ENCODE measurements at regions not wholly inside any gene's neighbourhood (a gene's known extent, or its start where the extent isn't known, plus 50 kb on each side); places are given as distances from the start of the nearest gene placed in this dataset.

DNA sequence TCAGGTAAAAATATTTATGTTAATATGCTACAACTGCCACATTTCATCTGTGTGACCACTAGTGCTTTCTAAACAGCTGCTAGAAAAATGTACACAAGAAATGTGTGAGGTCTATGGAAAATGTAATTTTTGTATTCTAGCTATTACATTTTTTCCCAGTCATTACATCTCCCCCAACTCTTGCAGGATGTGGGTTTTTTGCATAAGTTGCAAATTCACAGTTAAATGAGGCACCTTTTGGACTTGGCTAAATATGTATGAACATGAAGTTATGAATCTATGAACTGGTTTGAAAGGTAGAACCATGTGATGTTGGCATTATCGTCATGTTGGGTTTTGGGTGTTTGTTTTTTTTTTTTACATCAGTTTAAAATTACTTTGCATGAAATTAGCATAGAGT, 590.4 kb upstream of the WWC1 start:
- TF ChIP-seq, protein P1, sequence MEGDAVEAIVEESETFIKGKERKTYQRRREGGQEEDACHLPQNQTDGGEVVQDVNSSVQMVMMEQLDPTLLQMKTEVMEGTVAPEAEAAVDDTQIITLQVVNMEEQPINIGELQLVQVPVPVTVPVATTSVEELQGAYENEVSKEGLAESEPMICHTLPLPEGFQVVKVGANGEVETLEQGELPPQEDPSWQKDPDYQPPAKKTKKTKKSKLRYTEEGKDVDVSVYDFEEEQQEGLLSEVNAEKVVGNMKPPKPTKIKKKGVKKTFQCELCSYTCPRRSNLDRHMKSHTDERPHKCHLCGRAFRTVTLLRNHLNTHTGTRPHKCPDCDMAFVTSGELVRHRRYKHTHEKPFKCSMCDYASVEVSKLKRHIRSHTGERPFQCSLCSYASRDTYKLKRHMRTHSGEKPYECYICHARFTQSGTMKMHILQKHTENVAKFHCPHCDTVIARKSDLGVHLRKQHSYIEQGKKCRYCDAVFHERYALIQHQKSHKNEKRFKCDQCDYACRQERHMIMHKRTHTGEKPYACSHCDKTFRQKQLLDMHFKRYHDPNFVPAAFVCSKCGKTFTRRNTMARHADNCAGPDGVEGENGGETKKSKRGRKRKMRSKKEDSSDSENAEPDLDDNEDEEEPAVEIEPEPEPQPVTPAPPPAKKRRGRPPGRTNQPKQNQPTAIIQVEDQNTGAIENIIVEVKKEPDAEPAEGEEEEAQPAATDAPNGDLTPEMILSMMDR (IDR thresholded peaks at IDR 0.05): no peak

DNA sequence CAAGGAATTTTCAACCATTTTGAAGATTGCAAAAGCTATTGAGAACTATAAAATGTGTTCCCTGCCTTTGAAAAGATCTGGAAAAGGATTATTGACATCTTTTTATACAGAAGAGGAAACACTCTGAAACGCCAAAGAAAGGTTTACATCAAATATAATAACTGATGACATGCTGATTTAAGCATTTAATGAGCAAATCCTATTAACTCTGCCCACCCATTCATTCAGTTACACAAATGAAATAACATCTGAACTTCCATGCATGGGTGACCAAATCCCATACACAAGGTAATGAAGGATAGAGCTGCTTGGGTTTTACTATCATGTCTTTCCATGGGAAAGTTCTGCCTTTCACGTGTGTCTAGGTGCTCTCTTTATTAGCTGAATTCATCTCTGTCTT, 589.4 kb upstream of the WWC1 start:
- TF ChIP-seq, protein P1 (IDR thresholded peaks at IDR 0.05): no peak

DNA sequence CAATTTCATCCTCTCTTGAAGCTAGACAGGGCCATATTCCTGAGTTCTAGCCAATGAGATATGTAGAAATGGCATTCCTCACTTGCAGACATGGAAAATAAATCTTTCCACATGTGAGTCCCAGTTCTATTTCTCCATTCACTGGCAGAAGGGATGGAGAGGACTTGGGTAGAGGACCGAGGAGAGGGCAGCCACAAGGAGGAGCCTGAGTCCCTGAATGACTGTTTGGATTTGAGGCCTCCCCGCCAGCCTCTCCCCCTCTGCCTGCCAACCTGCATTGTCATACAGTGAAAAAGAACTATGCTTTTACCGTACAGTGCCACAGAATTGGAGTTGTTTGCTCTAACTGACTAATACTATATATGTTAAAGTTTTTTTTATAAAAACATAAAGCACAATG, 583.0 kb upstream of the WWC1 start:
- TF ChIP-seq, protein P1 (IDR thresholded peaks at IDR 0.05): no peak

DNA sequence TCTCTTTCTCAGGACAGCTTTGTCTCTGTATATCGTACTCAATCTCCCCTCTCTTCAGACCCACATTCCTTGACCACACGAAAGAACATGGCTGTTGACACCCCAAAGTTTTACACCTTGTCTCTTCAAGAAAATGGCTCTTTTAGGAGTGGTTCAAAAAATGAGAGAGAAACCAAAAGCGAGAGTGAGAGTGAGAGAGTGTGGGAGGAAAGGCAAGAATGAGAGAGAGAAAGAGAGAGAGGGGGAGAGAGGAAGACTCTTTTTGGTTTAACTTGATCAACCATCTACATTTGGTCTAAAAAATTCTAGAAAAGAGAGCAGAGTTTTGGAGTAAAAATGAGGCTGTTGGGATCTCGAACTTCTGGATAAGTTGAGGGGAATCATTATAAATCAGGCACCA, 581.8 kb upstream of the WWC1 start:
- TF ChIP-seq, protein P1 (IDR thresholded peaks at IDR 0.05): no peak

DNA sequence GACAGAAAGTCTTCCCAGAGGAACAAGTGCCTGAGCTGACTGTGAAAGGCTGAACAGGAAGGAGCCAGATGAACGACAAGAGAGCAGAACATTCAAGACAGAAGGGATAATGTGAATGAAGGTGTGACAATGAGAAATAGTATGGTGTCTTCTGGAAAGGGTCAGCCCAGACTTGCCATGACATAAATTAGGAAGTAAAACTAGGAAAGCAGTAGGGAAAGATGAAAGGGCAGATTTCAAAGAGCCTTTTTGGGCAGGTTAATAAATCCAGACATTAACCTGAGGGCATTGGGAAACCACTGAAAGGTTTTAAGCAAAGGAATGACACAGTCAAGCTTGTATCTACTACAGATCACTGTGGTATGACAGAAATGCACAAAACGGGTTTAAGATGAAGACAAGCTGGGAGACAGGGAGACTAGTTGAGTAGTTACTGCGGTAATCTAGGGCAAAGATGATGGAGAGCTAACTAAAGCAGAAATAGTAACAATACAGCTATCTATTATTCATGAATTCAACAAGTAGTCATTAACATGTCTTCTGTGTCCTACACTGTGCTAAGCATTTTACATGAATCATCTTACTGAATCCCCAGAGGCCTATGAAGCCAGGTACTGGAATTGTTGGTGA, 580.9 kb upstream of the WWC1 start:
- TF ChIP-seq, protein P1 (IDR thresholded peaks at IDR 0.05): no peak

DNA sequence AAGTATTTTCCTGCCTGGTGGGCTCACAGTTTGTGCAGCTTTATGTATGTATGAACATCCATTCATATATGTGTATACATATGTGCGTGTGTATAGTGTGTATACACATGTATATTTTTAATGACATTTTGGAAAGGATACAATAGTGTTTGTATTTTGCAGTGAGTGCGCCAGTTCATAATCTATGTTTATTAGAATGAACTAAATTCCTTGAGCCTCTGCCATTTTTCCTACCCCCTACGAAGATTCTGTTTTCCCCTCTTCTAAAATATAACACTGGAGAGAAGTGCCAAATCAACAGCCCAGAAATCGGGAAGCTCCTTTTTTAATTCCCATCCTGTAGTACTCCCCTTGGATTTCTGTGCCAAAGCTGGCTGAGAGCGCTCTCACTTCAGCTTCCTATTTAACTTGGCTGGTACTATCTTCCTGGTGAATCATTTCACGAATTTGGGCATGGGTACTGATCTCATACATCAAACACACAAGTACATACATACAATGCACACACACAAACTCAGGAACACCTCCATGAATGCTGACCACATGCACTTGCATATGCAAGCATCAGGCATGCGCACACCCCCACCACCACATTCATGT, 578.4 kb upstream of the WWC1 start:
- TF ChIP-seq, protein P1 (IDR thresholded peaks at IDR 0.05): no peak

DNA sequence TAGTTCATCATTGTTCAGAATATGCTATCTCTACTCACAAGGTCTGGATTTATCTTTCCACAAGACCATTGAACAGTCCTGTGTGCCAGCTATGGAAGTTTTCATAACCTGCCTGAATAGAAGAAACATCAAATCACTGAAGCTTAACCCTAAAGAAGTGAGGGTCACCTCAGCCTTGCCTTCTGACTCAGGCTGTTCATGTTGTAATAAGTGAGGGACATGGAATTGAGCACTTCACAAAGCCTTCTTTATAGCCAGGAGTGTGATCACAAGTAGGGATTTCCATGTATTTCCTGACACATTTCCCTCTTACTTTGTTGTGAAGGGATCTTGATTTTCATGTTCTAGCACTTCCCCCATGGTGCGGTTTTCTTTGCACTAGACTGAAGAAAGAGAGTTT, 577.5 kb upstream of the WWC1 start:
- TF ChIP-seq, protein P1 (IDR thresholded peaks at IDR 0.05): no peak

Data from LNCAP (cell line).